Smooth muscle cell (in vitro differentiated cells): ENCODE measurements at regions not wholly inside any gene's neighbourhood (a gene's known extent, or its start where the extent isn't known, plus 50 kb on each side); places are given as distances from the start of the nearest gene placed in this dataset.

Experiments
- DNase-seq: peaks from one replicate; lab custom pipeline; 2025; ENCODE audit not compliant: unreplicated experiment; lab: John Stamatoyannopoulos, UW
- H2AFZ ChIP-seq: fragments of 200-600 bp; sonication (generic); 2 replicates; pipeline ENCODE4 v1.6.0; 2016; ENCODE audit warnings: antibody characterized with exemption, low read depth, mild to moderate bottlenecking
- H3F3A ChIP-seq: fragments of 200-600 bp; sonication (generic); 2 replicates; pipeline ENCODE4 v1.6.0; 2017; ENCODE audit warnings: antibody characterized with exemption, low read depth
- H3K27ac ChIP-seq: fragments of 200-600 bp; sonication (generic); 2 replicates; pipeline ENCODE4 v1.5.1; 2016; ENCODE audit warnings: low read depth, mild to moderate bottlenecking
- H3K27me3 ChIP-seq: fragments of 200-600 bp; sonication (generic); 2 replicates; pipeline ENCODE4 v1.6.1; 2016; ENCODE audit warnings: low read depth, mild to moderate bottlenecking
- H3K36me3 ChIP-seq: fragments of 200-600 bp; sonication (generic); 2 replicates; pipeline ENCODE4 v1.5.1; 2016; ENCODE audit warnings: low read depth
- H3K4me1 ChIP-seq: fragments of 200-600 bp; sonication (generic); 2 replicates; pipeline ENCODE4 v1.5.1; 2016; ENCODE audit warnings: low read depth
- H3K4me2 ChIP-seq: fragments of 200-600 bp; sonication (generic); 2 replicates; pipeline ENCODE4 v1.6.0; 2016; ENCODE audit warnings: mild to moderate bottlenecking
- H3K4me3 ChIP-seq: fragments of 200-600 bp; sonication (generic); 2 replicates; pipeline ENCODE4 v1.5.1; 2016; ENCODE audit warnings: mild to moderate bottlenecking
- H3K79me2 ChIP-seq: fragments of 200-600 bp; sonication (generic); 2 replicates; pipeline ENCODE4 v1.6.0; 2016; ENCODE audit warnings: low read depth, mild to moderate bottlenecking
- H3K9ac ChIP-seq: fragments of 200-600 bp; sonication (generic); 2 replicates; pipeline ENCODE4 v1.6.0; 2016; ENCODE audit warnings: low read depth
- H3K9me3 ChIP-seq: fragments of 200-600 bp; sonication (generic); replicated peaks from 2 replicates; pipeline ENCODE4 v1.5.1; 2016; ENCODE audit warnings: low read depth
- H4K20me1 ChIP-seq: fragments of 200-600 bp; sonication (generic); 2 replicates; pipeline ENCODE4 v1.6.0; 2016; ENCODE audit warnings: low read depth
- CTCF ChIP-seq: fragments of 200-600 bp; sonication (generic); IDR thresholded peaks from 2 replicates; pipeline ENCODE4 v1.5.1; 2017; ENCODE audit warnings: borderline replicate concordance, mild to moderate bottlenecking, antibody characterized with exemption; ENCODE audit not compliant: insufficient read depth, poor library complexity, severe bottlenecking
- WGBS: methylation state at CpG from one replicate; pipeline ENCODE4 v1.1.7; 2016; ENCODE audit warnings: low lambda C conversion rate; 5-methylcytosine and 5-hydroxymethylcytosine counted together

- no peak for TF ChIP-seq CTCF
- no peak for DNase-seq
- Histone ChIP-seq H3K79me2 (no peaks in the 10 kb centered on the region), H3K4me1 (no peaks in the 10 kb centered on the region), H3K4me2 (no peak overlapping the region), H3K4me3 (no peak overlapping the region), H4K20me1 (no peaks in the 10 kb centered on the region), H3K9ac (no peak overlapping the region), H3K27me3 (no peaks in the 10 kb centered on the region), H3K9me3 (no peaks in the 10 kb centered on the region), H3K36me3 (no peaks in the 10 kb centered on the region), H2AFZ (no peak overlapping the region), H3K27ac (no peak overlapping the region), H3F3A (no peaks in the 10 kb centered on the region)
- WGBS, result 92% methylated on average over 1 of the region's 1 CpG
Observed at GRCh38 chr7:13715534-13715933, 273.9 kb downstream of the ETV1 start.

- H3K9me3 ChIP-seq, result no peaks in the 10 kb centered on the region
- TF ChIP-seq CTCF, result no peak
- H3K27me3 ChIP-seq, result no peaks in the 10 kb centered on the region
- no peak overlapping the region for H2AFZ ChIP-seq
- H4K20me1 ChIP-seq, result no peaks in the 10 kb centered on the region
- H3K36me3 ChIP-seq, result no peaks in the 10 kb centered on the region
- no peak overlapping the region for H3K27ac ChIP-seq
- H3K4me3 ChIP-seq, result no peak overlapping the region
- WGBS, result 95% methylated on average over 2 of the region's 2 CpGs
- no peaks in the 10 kb centered on the region for H3K79me2 ChIP-seq
- no peak overlapping the region for H3K4me2 ChIP-seq
- H3K4me1 ChIP-seq, result no peaks in the 10 kb centered on the region
- H3F3A ChIP-seq, result no peaks in the 10 kb centered on the region
- H3K9ac ChIP-seq, result no peak overlapping the region
- DNase-seq, result no peak
Observed at GRCh38 chr7:13717031-13717430, 272.4 kb downstream of the ETV1 start.

- 96% methylated on average over 8 of the region's 8 CpGs for WGBS
- no peak overlapping the region for H2AFZ ChIP-seq
- H3K4me2 ChIP-seq, result no peak overlapping the region
Observed at GRCh38 chr7:13724191-13724976, 265.1 kb downstream of the ETV1 start.

More at GRCh38 chr7:13724191-13724976, 265.1 kb downstream of the ETV1 start:
- TF ChIP-seq CTCF, result no peak
- Histone ChIP-seq H3K79me2 (no peaks in the 10 kb centered on the region), H3K4me3 (no peak overlapping the region), H3K27me3 (no peaks in the 10 kb centered on the region), H3K4me1 (no peaks in the 10 kb centered on the region), H3K9me3 (no peaks in the 10 kb centered on the region), H4K20me1 (no peaks in the 10 kb centered on the region), H3K9ac (no peak overlapping the region), H3K36me3 (no peaks in the 10 kb centered on the region), H3F3A (no peaks in the 10 kb centered on the region), H3K27ac (no peak overlapping the region)
- DNase-seq, result no peak
